NCI-H2081 treated with DMSO at 0.1 percent for 48 hours (cell line): ENCODE measurements at regions not wholly inside any gene's neighbourhood (a gene's known extent, or its start where the extent isn't known, plus 50 kb on each side); places are given as distances from the start of the nearest gene placed in this dataset.
A peak's percentile ranks its signal among the peaks of the same experiment; 100 is the strongest.

Source experiments
- DNase-seq: peaks from one replicate; lab custom pipeline; 2025; lab: John Stamatoyannopoulos, UW

- no peak for DNase-seq
Measured at GRCh38 chr4:89422441-89422990, 114.9 kb upstream of the GPRIN3 start.

- no peak for DNase-seq
Measured at GRCh38 chr4:89420507-89420906, 112.9 kb upstream of the GPRIN3 start.

- DNase-seq = no peak
Measured at GRCh38 chr4:89419111-89419695, 111.6 kb upstream of the GPRIN3 start.

- DNase-seq = no peak
Measured at GRCh38 chr4:89416960-89417359, 109.4 kb upstream of the GPRIN3 start.

GRCh38 chr4:89413518-89413917, 105.9 kb upstream of the GPRIN3 start:
- no peak for DNase-seq

- DNase-seq = no peak
Measured at GRCh38 chr4:89411539-89412309, 104.1 kb upstream of the GPRIN3 start.

GRCh38 chr4:89410687-89411086, 103.1 kb upstream of the GPRIN3 start:
- no peak for DNase-seq

- no peak for DNase-seq
Measured at GRCh38 chr4:89404530-89404929, 96.9 kb upstream of the GPRIN3 start.

GRCh38 chr4:89403826-89404225, 96.2 kb upstream of the GPRIN3 start:
- no peak for DNase-seq

- no peak for DNase-seq
Measured at GRCh38 chr4:89400287-89401035, 92.9 kb upstream of the GPRIN3 start.

- DNase-seq = no peak
Measured at GRCh38 chr4:89398644-89399043, 91.0 kb upstream of the GPRIN3 start.

- DNase-seq = no peak
Measured at GRCh38 chr4:89398146-89398545, 90.5 kb upstream of the GPRIN3 start.

GRCh38 chr4:89397441-89397840, 89.8 kb upstream of the GPRIN3 start:
- DNase-seq = no peak

- no peak for DNase-seq
Measured at GRCh38 chr4:89382439-89382838, 74.8 kb upstream of the GPRIN3 start.

- no peak for DNase-seq
Measured at GRCh38 chr4:89380980-89381379, 73.4 kb upstream of the GPRIN3 start.

GRCh38 chr4:89379511-89380044, 72.0 kb upstream of the GPRIN3 start:
- peak; percentile 69 for DNase-seq

GRCh38 chr4:89373394-89373793, 65.8 kb upstream of the GPRIN3 start:
- no peak for DNase-seq

GRCh38 chr4:89371614-89372013, 64.0 kb upstream of the GPRIN3 start:
- no peak for DNase-seq

- no peak for DNase-seq
Measured at GRCh38 chr4:89369581-89369980, 62.0 kb upstream of the GPRIN3 start.

GRCh38 chr4:89368861-89369260, 61.3 kb upstream of the GPRIN3 start:
- no peak for DNase-seq

GRCh38 chr4:89365776-89366175, 58.2 kb upstream of the GPRIN3 start:
- no peak for DNase-seq

GRCh38 chr4:89365375-89365774, 57.8 kb upstream of the GPRIN3 start:
- DNase-seq = no peak

GRCh38 chr4:89364541-89364940, 56.9 kb upstream of the GPRIN3 start:
- no peak for DNase-seq
